Omental fat pad (tissue), 3 donors: ENCODE measurements at regions not wholly inside any gene's neighbourhood (a gene's known extent, or its start where the extent isn't known, plus 50 kb on each side); places are given as distances from the start of the nearest gene placed in this dataset.

Source experiments
- ATAC-seq: fragments of 150-250 bp; one replicate; pipeline ENCODE4 v1.9.1; 2016; ENCODE audit warnings: mild to moderate bottlenecking, moderate library complexity; ENCODE audit not compliant: low FRiP score
- DNase-seq: peaks from one replicate; pipeline ENCODE4 v3.0.0-alpha.2; 2019; ENCODE audit warnings: low spot score
- CTCF ChIP-seq, 3 donors: fragments of 450-650 bp; IDR thresholded peaks; one replicate each; pipeline ENCODE4 v1.5.1; 2016 to 2017; ENCODE audit warnings: antibody characterized with exemption in 3 of 3, mild to moderate bottlenecking in 3 of 3, moderate library complexity in 2 of 3

- ATAC-seq (no peak), DNase-seq (no peak)
- no peak for TF ChIP-seq CTCF (IDR thresholded peaks at IDR 0.05)
Observed at GRCh38 chr16:72430121-72430520, 258.2 kb upstream of the PMFBP1 start.

- TF ChIP-seq CTCF (IDR thresholded peaks at IDR 0.05), result no peak
- ATAC-seq (no peak), DNase-seq (no peak)
Observed at GRCh38 chr16:72429671-72430081, 257.7 kb upstream of the PMFBP1 start.

DNA sequence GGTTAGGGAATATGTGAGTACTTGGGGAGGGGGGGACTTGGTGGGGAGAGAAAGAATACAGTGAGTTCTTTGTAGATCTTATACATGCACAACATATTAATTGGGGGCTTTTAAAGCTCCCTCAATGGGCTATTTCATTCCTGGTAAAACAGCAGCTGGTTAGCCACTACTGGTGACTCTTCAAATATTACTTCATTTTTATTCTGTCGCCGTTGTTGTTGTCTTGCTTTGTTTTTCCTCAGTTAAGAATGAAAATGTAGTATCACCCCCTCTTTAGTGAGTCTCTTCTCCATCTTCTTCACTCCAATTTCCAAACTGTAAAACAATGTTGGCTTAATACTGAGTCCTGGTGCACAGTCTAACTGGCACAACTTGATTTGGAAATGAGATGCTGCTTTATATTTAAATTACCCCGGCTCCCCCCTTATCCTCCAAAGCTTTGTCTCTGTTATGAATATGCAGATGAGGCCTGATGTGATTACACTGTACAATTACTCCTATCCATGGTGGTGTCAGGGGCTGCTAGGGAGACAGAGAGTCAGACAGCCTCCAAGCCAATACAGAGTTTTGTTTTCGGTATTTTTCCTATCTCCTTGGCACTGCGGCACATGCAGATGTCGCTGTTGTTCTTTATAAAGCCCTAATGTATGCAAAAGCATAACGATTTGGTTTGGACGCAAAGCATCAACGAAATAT lies 256.9 kb upstream of the PMFBP1 start:
- ATAC-seq (no peak), DNase-seq (no peak)
- no peak for TF ChIP-seq CTCF (IDR thresholded peaks at IDR 0.05)

DNA sequence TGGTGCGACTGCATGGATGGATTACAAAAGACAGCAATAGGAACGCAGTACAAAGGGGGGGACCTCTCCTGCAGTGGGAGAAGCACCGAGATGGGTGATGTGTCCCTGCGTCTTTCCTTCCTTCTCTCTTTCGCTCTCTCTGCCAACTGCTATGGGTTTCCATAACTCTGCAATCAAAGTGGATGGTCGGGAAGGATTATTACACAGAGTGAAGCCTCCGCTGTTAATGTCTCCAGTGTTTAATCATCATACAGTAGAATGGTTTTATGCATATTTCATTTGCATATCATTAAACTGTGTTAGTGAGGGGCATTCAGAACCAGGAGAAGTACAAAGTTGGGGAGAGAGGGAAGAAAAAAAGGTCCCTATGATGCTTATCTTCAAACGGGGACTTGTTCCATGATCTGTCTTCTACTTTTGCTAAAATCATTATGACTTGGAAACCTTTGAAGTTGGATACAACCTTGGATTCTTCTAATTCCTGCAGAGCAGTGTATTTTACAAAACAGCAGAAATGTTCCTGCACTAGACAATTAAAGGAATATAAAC lies 255.9 kb upstream of the PMFBP1 start:
- no peak for TF ChIP-seq CTCF (IDR thresholded peaks at IDR 0.05)
- DNase-seq (no peak), ATAC-seq (no peak)

DNA sequence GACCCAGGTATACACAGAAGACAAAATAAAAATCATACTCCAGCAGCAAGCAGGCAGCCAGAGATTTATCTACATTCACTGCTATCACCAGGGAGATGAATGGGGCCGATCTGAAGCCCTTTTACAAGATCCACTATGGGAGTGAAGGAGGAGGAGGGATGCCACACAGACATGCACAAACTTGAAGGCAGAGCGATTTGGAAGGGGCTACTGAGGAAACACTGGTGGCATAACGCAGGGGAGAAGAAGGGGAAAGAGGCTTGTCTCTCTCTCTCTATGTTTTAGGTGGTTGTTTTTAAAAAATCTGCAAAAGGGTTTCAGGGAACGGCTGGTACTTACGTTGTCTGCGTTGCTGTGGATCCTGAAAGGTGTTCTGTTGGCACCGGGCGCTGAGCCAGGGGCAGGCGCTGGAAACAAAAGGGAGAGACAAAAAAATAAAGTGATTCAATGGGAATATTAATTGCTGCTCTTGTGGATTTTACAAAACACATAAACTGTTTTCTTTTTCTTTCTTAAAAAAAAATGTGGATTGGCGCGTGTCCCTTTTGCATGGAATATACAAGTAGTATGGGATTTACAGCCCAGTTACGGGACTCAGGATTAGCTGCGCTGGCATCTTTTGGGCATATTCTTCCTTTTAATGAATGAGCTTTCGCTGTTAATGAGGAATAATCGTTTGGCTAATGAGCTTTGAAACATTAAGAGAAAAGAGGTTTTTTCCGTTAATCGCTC lies 255.3 kb upstream of the PMFBP1 start:
- ATAC-seq (no peak), DNase-seq (no peak)

GRCh38 chr16:72426386-72426785 lies 254.4 kb upstream of the PMFBP1 start:
- ATAC-seq, result no peak
- no peak for TF ChIP-seq CTCF (IDR thresholded peaks at IDR 0.05)

More for the DNA sequence above, 255.3 kb upstream of the PMFBP1 start:
- TF ChIP-seq CTCF (IDR thresholded peaks at IDR 0.05), result no peak

More at GRCh38 chr16:72426386-72426785, 254.4 kb upstream of the PMFBP1 start:
- DNase-seq, result no peak
